Stimulated activated effector memory CD8-positive, alpha-beta T cell treated with anti-CD3 and anti-CD28 coated beads, Interleukin-12 subunit alpha, Interleukin-12 subunit beta, amount 100 ng/mL, for 72 hours (primary cell): ENCODE measurements at regions not wholly inside any gene's neighbourhood (a gene's known extent, or its start where the extent isn't known, plus 50 kb on each side); places are given as distances from the start of the nearest gene placed in this dataset.
A peak's percentile ranks its signal among the peaks of the same experiment; 100 is the strongest.

Experiments
- ATAC-seq: fragments of 150-1000 bp; cut with Tn5 transposase; 2 replicates; pipeline ENCODE4 v1.10.0; 2021
- DNase-seq, 2 donors: peaks; one replicate each; pipeline ENCODE4 v3.0.0; 2021 to 2022; ENCODE audit warnings: low spot score in 2 of 2
- H3K27ac Mint-ChIP-seq: one replicate; pipeline ENCODE4 v1.8.0; 2022; ENCODE audit warnings: mild to moderate bottlenecking, mixed read lengths
- H3K36me3 Mint-ChIP-seq: one replicate; pipeline ENCODE4 v1.8.0; 2022; ENCODE audit warnings: mild to moderate bottlenecking, mixed read lengths
- H3K4me1 Mint-ChIP-seq: one replicate; pipeline ENCODE4 v1.8.0; 2022; ENCODE audit warnings: mixed read lengths
- H3K4me3 Mint-ChIP-seq: one replicate; pipeline ENCODE4 v1.8.0; 2022; ENCODE audit warnings: mild to moderate bottlenecking, mixed read lengths
- H3K9me3 Mint-ChIP-seq: one replicate; pipeline ENCODE4 v1.8.0; 2022; ENCODE audit warnings: mixed read lengths

DNA sequence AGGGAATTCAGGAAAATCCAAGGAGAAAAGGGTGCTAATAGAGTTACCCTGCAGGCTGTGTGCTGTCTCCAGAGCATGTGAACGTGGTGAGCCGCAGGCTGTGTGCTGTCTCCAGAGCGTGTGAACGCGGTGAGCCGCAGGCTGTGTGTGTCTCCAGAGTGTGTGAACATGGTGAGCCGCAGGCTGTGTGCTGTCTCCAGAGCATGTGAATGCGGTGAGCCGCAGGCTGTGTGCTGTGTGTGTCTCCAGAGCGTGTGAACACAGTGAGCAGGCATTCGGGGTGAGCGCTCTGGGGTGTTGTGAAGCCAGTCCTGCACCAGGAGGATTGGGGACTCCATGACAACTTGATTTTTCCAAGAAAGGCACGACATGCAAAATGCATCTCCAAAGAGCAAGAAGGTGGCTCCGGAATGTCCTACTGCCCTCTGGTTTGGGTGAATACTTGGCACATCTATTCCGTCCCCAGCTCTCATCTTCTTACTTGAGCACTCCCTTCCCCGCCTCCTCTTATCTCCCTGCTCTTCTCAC, 407.9 kb upstream of the SHH start:
- no peak overlapping the region for H3K27ac Mint-ChIP-seq
- H3K36me3 Mint-ChIP-seq = no peaks in the 10 kb centered on the region
- H3K9me3 Mint-ChIP-seq = no peaks in the 10 kb centered on the region
- ATAC-seq = peak; percentile 14
- H3K4me1 Mint-ChIP-seq = no peaks in the 10 kb centered on the region
- no peak overlapping the region for H3K4me3 Mint-ChIP-seq
- DNase-seq = no peak

DNA sequence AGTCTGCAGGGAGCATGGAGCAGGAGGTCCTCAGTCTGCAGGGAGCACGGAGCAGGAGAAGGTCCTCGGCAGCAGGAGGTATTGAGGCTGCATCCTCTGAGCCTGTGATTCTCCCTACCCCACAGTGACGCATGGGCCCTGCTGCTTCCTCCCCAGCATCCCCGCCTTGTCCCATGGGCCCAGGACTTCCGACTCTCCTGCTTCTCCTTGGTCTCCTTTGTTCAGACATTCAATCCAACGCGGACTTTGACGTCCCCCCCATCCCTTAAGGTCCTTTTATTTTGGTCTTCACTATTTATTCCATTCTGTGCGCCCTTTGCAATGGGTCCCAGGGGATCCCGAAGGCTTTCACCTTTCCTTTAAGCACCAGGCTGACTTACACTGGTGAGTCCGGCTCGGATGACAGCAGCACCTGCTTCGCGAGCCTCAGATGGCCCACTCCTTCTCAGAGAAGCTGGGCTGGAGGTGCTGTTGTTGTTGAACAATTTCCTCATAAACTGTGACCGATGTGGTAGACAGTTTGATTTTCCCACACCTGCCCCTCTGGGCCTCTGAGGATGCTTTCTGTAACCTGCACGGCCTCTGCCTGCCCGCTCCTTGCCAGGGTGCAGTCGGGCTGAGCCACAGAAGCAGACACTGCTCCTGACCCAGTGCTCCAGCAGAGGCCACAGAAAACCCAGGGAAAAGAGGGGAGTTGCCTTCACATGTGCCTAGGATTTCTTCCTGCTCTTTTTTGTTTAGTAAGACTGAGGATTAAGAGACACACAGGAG, 407.2 kb upstream of the SHH start:
- DNase-seq (no peak), ATAC-seq (no peak)
- no peaks in the 10 kb centered on the region for H3K4me1 Mint-ChIP-seq
- no peak overlapping the region for H3K4me3 Mint-ChIP-seq
- H3K9me3 Mint-ChIP-seq = no peaks in the 10 kb centered on the region
- H3K27ac Mint-ChIP-seq = no peak overlapping the region
- no peaks in the 10 kb centered on the region for H3K36me3 Mint-ChIP-seq

DNA sequence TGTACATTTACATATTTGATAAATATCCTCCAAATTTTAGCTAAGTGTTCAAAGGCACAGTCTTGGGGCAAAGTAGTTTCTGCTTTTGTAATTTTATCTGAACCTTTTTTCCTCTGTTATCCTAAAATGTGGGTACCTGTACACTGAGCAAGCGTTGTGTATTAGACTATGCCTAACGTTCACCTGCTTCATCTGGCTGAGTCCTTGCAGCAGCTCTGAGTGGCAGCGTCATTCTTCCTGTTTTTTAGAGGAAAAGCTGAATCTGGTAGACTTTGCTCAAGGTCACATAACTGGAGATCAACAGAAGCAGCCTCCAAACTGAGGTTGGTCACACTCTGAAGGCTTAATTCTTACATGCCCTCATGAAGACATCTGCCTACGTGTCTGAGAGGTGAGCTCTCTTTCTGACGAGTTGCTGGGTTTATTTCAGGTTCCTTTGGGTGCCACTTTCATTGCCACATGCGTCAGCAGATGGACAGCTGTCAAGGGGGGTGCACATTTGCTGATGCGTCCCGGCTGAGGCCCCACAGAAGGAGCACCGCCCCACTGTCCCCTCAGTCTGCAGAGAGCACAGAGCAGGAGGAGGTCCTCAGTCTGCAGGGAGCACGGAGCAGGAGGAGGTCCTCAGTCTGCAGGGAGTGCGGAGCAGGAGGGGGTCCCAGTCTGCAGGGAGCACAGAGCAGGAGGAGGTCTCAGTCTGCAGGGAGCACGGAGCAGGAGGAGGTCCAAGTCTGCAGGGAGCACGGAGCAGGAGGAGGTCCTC, 406.5 kb upstream of the SHH start:
- no peaks in the 10 kb centered on the region for H3K9me3 Mint-ChIP-seq
- H3K4me3 Mint-ChIP-seq = no peak overlapping the region
- H3K27ac Mint-ChIP-seq = no peak overlapping the region
- ATAC-seq = no peak
- no peaks in the 10 kb centered on the region for H3K4me1 Mint-ChIP-seq
- no peak for DNase-seq
- H3K36me3 Mint-ChIP-seq = no peaks in the 10 kb centered on the region

DNA sequence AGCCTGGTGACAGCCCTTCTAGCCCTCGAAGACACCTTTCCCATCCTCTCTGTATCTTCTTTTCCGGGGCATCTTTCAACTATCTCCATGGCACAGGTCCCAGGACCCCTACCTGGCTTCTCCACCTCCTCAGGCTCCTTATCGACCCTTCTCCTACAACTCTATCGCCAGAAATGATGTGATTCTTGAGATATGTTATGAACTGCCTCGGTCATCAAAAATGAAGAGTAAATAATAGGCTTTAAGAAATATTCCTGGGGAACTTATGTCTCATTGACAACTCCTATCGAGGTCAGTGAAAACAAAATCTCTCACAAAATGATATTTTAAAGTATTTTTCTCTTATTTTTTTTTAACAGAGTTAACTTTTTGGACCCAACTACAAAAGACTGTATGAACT, 405.5 kb upstream of the SHH start:
- H3K27ac Mint-ChIP-seq = no peak overlapping the region
- no peak for DNase-seq
- H3K9me3 Mint-ChIP-seq = no peaks in the 10 kb centered on the region
- no peaks in the 10 kb centered on the region for H3K4me1 Mint-ChIP-seq
- H3K4me3 Mint-ChIP-seq = no peak overlapping the region
- no peak for ATAC-seq
- H3K36me3 Mint-ChIP-seq = no peaks in the 10 kb centered on the region

DNA sequence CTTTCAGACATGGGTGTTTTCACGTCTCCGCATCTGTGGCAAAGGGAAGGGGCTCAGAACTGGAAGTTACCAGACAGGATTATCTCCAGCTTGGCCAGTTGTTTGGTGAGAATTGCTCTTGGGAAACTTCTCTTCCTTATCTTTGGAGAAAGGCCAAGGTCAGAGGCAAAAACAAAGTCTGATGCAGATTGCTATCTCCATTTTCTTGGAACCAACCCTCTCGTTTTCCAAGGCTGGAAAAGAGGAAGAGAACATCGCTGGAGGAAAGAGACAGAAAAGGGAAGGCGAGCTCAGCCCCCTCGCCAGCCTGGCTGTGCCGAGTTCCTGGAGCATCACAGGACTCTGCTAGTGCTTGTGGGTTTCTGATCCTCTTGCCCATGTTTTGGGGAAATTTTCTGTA, 396.8 kb upstream of the SHH start:
- ATAC-seq (no peak), DNase-seq (no peak)
- Mint-ChIP-seq H3K4me1 (no peaks in the 10 kb centered on the region), H3K4me3 (no peak overlapping the region), H3K27ac (no peak overlapping the region), H3K36me3 (no peaks in the 10 kb centered on the region), H3K9me3 (no peaks in the 10 kb centered on the region)

DNA sequence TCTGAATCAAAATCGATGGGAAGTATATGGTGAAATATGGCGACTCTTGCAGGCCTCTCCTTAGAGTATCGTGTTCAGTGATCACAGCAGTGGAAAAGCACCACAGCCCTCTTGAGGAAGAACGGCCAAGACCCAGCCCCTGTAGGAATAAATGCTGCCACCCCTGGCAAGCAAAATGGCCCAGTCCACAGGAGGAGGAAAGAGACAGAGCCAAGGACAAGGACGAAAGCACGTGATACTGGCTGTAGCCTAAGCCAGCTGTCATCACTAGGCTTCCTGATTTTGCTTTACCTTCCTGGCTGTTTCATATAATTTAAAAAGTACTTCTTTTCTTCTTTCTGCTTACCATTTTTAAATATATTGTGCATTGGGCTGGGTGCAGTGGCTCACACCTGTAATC, 395.0 kb upstream of the SHH start:
- Mint-ChIP-seq H3K4me3 (no peak overlapping the region), H3K27ac (no peak overlapping the region), H3K9me3 (no peaks in the 10 kb centered on the region), H3K4me1 (no peaks in the 10 kb centered on the region), H3K36me3 (no peaks in the 10 kb centered on the region)
- ATAC-seq (no peak), DNase-seq (no peak)

DNA sequence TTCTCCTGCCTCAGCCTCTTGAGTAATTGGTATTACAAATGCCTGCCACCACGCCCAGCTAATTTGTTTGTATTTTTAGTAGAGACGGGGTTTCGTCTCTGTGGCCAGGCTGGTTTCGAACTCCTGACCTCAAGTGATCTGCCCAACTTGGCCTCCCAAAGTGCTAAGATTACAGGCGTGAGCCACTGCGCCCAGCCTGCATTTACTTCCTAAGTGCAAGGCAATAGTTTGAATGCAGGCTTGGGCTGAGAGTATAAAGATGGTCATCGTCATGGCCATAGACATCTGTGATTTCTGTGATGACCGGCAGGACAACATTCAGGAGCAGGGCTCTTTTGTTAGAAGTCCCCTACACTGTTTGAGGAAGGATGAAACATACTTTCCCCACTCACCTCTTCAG, 393.9 kb upstream of the SHH start:
- no peak overlapping the region for H3K27ac Mint-ChIP-seq
- no peak overlapping the region for H3K4me3 Mint-ChIP-seq
- DNase-seq (no peak), ATAC-seq (no peak)
- H3K4me1 Mint-ChIP-seq = no peaks in the 10 kb centered on the region
- no peaks in the 10 kb centered on the region for H3K9me3 Mint-ChIP-seq
- no peaks in the 10 kb centered on the region for H3K36me3 Mint-ChIP-seq

DNA sequence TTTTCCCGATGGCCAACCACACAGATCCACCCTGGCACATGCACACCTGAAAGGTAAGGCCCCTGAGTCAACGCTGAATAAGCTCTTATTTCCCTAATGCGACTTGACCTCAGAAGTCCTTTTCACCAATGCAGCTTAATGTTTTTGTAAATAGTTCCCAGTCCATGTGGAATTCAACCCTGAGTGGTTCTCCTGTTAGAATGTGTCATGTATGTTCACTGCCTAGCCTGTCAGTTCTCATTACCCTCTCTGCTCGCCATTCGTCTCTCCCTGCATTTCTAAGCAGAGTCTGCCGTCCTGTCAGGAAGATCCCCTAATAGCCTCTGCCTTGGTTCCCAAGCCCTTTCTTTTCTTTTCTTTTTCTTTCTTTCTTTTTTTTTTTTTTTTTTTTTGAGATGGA, 392.6 kb upstream of the SHH start:
- no peaks in the 10 kb centered on the region for H3K4me1 Mint-ChIP-seq
- DNase-seq (no peak), ATAC-seq (no peak)
- H3K36me3 Mint-ChIP-seq = no peaks in the 10 kb centered on the region
- H3K27ac Mint-ChIP-seq = no peak overlapping the region
- H3K9me3 Mint-ChIP-seq = no peaks in the 10 kb centered on the region
- H3K4me3 Mint-ChIP-seq = no peak overlapping the region

DNA sequence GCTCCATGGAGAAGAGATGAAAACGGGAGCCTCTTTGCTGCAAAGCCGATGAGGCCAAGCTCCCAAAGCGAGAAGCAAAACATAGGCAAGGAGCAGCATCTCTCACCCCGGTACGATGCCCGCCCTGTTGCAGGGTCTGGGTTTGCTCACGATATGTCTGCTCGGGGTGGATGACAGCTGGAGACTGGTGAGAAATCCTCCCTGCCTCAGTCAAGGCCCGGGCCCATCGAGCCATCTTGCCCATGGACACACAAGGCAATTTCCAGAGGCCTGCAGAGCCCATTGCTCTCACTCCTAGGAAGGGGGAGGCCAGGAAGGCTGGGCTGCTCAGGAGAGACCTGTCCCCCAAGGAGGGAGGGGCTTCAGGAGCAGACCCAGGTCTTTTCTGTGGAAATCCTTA, 391.7 kb upstream of the SHH start:
- ATAC-seq = no peak
- Mint-ChIP-seq H3K27ac (no peak overlapping the region), H3K36me3 (no peaks in the 10 kb centered on the region), H3K4me1 (no peaks in the 10 kb centered on the region), H3K9me3 (no peaks in the 10 kb centered on the region), H3K4me3 (no peak overlapping the region)
- DNase-seq = no peak

DNA sequence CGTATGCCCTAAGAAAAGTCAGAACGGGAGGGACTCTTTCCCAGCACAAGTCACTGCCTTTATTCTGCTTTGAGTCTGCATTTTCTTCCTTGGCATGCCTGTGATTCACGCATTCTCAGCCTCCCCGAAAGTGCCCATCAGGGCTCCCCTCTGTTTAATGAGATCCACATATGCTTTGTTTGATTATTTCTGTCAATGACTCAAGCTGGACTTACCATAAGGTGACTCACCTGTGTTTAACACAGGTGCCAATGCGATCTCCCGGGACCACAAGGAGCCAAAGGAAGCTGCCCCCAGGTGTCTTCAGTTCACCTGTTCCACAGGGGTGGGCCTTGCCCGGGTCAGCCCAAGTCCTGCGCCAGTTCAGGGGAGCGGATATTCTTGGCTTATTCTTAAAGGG, 386.0 kb upstream of the SHH start:
- H3K4me3 Mint-ChIP-seq = no peak overlapping the region
- no peak overlapping the region for H3K27ac Mint-ChIP-seq
- DNase-seq = no peak
- H3K9me3 Mint-ChIP-seq = no peaks in the 10 kb centered on the region
- H3K4me1 Mint-ChIP-seq = no peaks in the 10 kb centered on the region
- no peak for ATAC-seq
- H3K36me3 Mint-ChIP-seq = no peaks in the 10 kb centered on the region

DNA sequence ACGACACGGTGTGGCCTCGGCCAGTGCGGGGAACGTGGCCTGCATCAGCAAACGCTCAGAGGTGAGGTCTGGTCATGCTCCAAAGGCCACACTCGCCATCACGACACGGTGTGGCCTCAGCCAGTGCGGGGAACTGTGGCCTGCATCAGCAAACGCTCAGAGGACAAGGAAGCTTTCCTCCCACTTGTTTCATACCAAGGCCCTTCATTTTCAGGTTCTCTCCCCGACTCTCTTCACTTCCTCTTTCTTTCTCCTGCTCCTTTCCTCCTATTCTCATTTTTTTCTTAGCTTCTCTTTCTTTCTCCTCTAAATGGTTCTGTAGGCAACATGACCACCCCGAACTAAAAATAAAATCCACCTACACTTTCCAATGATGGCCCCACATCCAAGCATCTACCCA, 384.4 kb upstream of the SHH start:
- Mint-ChIP-seq H3K4me1 (no peaks in the 10 kb centered on the region), H3K9me3 (no peaks in the 10 kb centered on the region), H3K4me3 (no peak overlapping the region), H3K36me3 (no peaks in the 10 kb centered on the region), H3K27ac (no peak overlapping the region)
- ATAC-seq (no peak), DNase-seq (no peak)

DNA sequence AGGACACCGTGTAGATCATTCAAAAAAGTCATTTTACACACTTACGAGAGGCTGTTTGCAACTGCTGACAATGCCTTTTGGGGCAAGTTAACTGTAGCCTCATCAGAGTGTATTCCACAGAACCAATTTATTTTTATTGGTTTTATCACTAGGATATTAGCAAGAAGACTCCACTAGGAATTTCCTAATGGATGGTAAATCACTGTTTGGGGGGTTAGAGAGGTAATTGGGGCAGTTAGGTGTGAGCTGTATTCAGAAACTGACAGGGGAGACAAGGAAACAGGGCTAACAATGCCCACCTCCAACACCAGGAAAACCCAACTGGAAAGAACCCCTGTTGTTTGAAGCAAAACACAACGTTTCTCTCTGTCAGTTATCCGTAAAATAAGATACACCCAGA, 383.0 kb upstream of the SHH start:
- Mint-ChIP-seq H3K27ac (no peak overlapping the region), H3K36me3 (no peaks in the 10 kb centered on the region), H3K4me1 (no peaks in the 10 kb centered on the region), H3K4me3 (no peak overlapping the region), H3K9me3 (no peaks in the 10 kb centered on the region)
- DNase-seq = no peak
- ATAC-seq = no peak

DNA sequence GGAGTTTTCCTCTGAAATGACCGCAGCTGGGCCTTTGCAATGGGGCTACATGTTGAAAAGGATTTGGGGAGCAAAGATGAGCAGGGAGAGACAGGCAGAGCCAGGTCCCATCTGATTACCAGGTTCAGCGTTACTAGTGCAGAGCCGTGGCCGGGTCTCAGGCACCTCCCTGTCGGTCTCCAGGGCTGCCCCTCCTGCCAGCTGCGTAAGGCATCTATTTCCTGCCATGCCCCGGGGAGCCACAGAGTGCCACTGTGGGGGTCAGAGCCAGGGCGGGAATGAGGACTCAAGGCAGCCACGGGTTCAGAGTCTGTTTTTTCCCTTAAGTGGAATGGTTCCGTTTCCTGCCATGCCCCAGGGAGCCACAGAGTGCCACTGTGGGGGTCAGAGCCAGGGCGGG, 382.6 kb upstream of the SHH start:
- Mint-ChIP-seq H3K4me3 (no peak overlapping the region), H3K27ac (no peak overlapping the region), H3K9me3 (no peaks in the 10 kb centered on the region), H3K36me3 (no peaks in the 10 kb centered on the region), H3K4me1 (no peaks in the 10 kb centered on the region)
- ATAC-seq (no peak), DNase-seq (no peak)

DNA sequence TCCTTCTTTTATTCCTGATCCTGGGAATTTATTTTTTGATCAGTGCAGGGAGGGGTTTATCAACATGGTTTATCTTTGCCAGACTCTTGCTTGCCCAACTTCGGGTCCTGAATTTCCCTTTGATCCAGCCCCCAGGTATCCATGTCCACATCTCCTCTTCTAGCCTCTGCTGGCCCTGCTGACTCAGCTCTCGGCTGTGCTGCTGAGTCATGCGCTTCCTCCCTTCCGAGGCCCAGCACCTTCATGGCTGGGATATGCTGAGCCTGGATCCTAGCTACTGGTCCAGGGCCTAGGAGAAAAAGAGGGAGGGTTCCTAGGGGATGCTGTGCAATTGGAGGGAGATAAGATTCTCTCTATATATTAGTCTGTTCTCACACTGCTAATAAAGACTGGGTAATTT, 380.7 kb upstream of the SHH start:
- ATAC-seq (no peak), DNase-seq (no peak)
- Mint-ChIP-seq H3K27ac (no peak overlapping the region), H3K4me1 (no peaks in the 10 kb centered on the region), H3K36me3 (no peaks in the 10 kb centered on the region), H3K9me3 (no peaks in the 10 kb centered on the region), H3K4me3 (no peak overlapping the region)

DNA sequence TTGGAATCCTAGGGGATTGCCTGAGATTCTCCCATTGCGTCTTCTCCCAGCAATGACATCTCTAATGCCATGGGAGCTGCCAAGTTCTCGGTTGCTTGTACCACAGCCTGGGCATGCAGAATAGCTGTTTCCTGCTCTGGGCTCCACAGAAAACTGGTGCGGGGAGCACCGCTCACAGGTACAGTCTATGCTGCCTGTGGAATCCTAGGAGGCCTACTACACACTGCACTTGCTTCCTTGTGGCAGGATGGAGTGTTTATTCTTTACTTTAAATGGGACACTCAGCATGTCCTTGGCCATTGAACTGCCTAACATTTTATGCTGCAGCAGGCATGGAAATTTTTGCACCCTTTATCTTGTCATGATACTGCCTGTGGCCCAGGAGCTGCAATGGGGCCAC, 378.8 kb upstream of the SHH start:
- Mint-ChIP-seq H3K4me3 (no peak overlapping the region), H3K9me3 (no peaks in the 10 kb centered on the region), H3K4me1 (no peaks in the 10 kb centered on the region), H3K27ac (no peak overlapping the region), H3K36me3 (no peaks in the 10 kb centered on the region)
- DNase-seq (no peak), ATAC-seq (no peak)

DNA sequence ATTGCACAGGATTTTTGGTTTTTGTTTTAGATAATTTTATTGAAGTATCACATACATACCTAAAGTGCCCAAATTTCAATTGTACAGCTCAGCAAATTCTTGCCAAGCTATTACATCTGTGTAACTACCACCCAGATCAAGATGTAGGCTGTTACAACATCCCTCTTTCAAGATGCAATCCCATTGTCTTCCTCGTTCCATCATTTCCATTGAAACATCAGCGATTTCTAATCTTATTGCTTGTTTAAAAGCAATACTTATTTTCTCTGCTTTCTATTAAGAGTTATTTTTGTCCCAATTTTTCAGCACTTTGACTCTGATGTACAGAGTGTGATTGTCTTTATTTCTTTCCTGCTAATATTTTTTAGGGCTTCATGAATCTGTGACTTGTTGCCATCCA, 372.8 kb upstream of the SHH start:
- Mint-ChIP-seq H3K4me1 (no peaks in the 10 kb centered on the region), H3K27ac (no peak overlapping the region), H3K9me3 (peaks cover 5% of the 10 kb centered on the region), H3K4me3 (no peak overlapping the region), H3K36me3 (no peaks in the 10 kb centered on the region)
- DNase-seq (no peak), ATAC-seq (no peak)
